Endothelial cell of umbilical vein (primary cell): ENCODE measurements at regions not wholly inside any gene's neighbourhood (a gene's known extent, or its start where the extent isn't known, plus 50 kb on each side); places are given as distances from the start of the nearest gene placed in this dataset.
A peak's percentile ranks its signal among the peaks of the same experiment; 100 is the strongest.

Experiments
- BruUV-seq: library from RNA; stranded (reverse); fragments of 400-500 nt; replicated peaks from 2 replicates; lab custom pipeline; 2021; lab: Mats Ljungman, UMichigan
- CTCF ChIA-PET: fragments of 300-600, 350-600 bp; sonication (Branson Sonifier 250); formaldehyde crosslinking; loops from one replicate; lab custom pipeline; 2021; ENCODE audit warnings: antibody characterized with exemption, inconsistent platforms; lab: Charles Lee
- POLR2A ChIA-PET: fragments of 300-600, 350-600 bp; sonication (Branson Sonifier 250); formaldehyde crosslinking; loops from one replicate; lab custom pipeline; 2021; ENCODE audit warnings: antibody characterized with exemption, inconsistent platforms; lab: Charles Lee
- DNase-seq: peaks from one replicate; pipeline ENCODE4 v3.0.0-alpha.2; 2011; ENCODE audit warnings: low read depth, low spot score
- FAIRE-seq: peaks from 2 replicates; lab custom pipeline; 2011; peaks lifted over from hg19 to GRCh38; lab: Jason Lieb, UNC
- H2AFZ ChIP-seq: 2 replicates; pipeline ENCODE4 v1.6.0; 2012; ENCODE audit warnings: low read depth, low read length, control low read depth, inconsistent platforms
- H3K27ac ChIP-seq: 2 replicates; pipeline ENCODE4 v1.5.1; 2011; ENCODE audit warnings: low read depth, mild to moderate bottlenecking, control low read depth, low read length, moderate library complexity; ENCODE audit not compliant: insufficient read depth
- H3K27me3 ChIP-seq, 2 experiments: 2 replicates each; pipeline versions ENCODE4 v1.6.0 to v1.6.1; 2011; ENCODE audit warnings: low read length in 2 of 2, mixed read lengths in 1 of 2; ENCODE audit not compliant: control insufficient read depth in 2 of 2, insufficient read depth in 2 of 2
- H3K36me3 ChIP-seq, 2 experiments: 2 replicates in 1 of 2; 3 replicates in 1 of 2; pipeline ENCODE4 v1.5.1; 2011; ENCODE audit warnings: low read length in 2 of 2, mild to moderate bottlenecking in 1 of 2, moderate library complexity in 1 of 2; ENCODE audit not compliant: control insufficient read depth in 2 of 2, insufficient read depth in 2 of 2; ENCODE audit errors: extremely low read depth in 1 of 2
- H3K4me1 ChIP-seq: 3 replicates; pipeline ENCODE4 v1.5.1; 2011; ENCODE audit warnings: mild to moderate bottlenecking, low read length; ENCODE audit not compliant: control insufficient read depth, insufficient read depth; ENCODE audit errors: extremely low read depth
- H3K4me2 ChIP-seq: 2 replicates; pipeline ENCODE4 v1.6.1; 2011; ENCODE audit warnings: low read length, control low read depth, mixed read lengths; ENCODE audit not compliant: insufficient read depth
- H3K4me3 ChIP-seq, 3 experiments: fragments of 200-600 bp in 1 of 3; sonication (generic), shearing (Covaris generic) in 1 of 3; replicated peaks in 1 of 3; 2 replicates each; pipeline ENCODE4 v1.5.1; 2011 to 2016; ENCODE audit warnings: control low read depth in 3 of 3, low read length in 3 of 3, mild to moderate bottlenecking in 2 of 3, inconsistent platforms in 1 of 3, low read depth in 1 of 3, moderate library complexity in 1 of 3; ENCODE audit not compliant: insufficient read depth in 1 of 3
- H3K79me2 ChIP-seq: 2 replicates; pipeline ENCODE4 v1.6.0; 2012; ENCODE audit warnings: low read length, inconsistent platforms; ENCODE audit not compliant: control insufficient read depth, insufficient read depth
- H3K9ac ChIP-seq: replicated peaks from 2 replicates; pipeline ENCODE3; 2011; ENCODE audit warnings: low read length, control low read depth; ENCODE audit not compliant: insufficient read depth; ENCODE audit errors: extremely low read depth
- H3K9me1 ChIP-seq: replicated peaks from 3 replicates; pipeline ENCODE4 v1.6.0; 2011; ENCODE audit warnings: mild to moderate bottlenecking, low read length; ENCODE audit not compliant: control insufficient read depth, insufficient read depth; ENCODE audit errors: extremely low read depth
- H3K9me3 ChIP-seq: replicated peaks from 2 replicates; pipeline ENCODE4 v1.5.1; 2012; ENCODE audit warnings: low read length, inconsistent platforms; ENCODE audit not compliant: control insufficient read depth, insufficient read depth
- H4K20me1 ChIP-seq: replicated peaks from 2 replicates; pipeline ENCODE3; 2011; ENCODE audit warnings: mild to moderate bottlenecking, low read length; ENCODE audit not compliant: control insufficient read depth, insufficient read depth; ENCODE audit errors: extremely low read depth
- CTCF ChIP-seq, 2 donors: IDR thresholded peaks; 1 replicate in 1 of 2; 2 replicates in 1 of 2; pipeline ENCODE4 v1.5.1; 2011; ENCODE audit warnings: low read length in 2 of 2, mild to moderate bottlenecking in 2 of 2, moderate library complexity in 2 of 2, control low read depth in 1 of 2, inconsistent platforms in 1 of 2, low read depth in 1 of 2; ENCODE audit not compliant: insufficient read depth in 1 of 2; ENCODE audit errors: extremely low read depth in 1 of 2
- FOS ChIP-seq: IDR thresholded peaks from 2 replicates; pipeline ENCODE4 v1.6.1; 2011; ENCODE audit warnings: mild to moderate bottlenecking, low read length, moderate library complexity, borderline replicate concordance; ENCODE audit not compliant: insufficient read depth
- GATA2 ChIP-seq: IDR thresholded peaks from 2 replicates; pipeline ENCODE4 v1.7.0; 2011; ENCODE audit warnings: low read depth, mild to moderate bottlenecking, moderate library complexity, mixed read lengths, low read length; ENCODE audit not compliant: insufficient read length, insufficient read depth
- JUN ChIP-seq: IDR thresholded peaks from 2 replicates; pipeline ENCODE4 v1.6.1; 2011; ENCODE audit warnings: borderline replicate concordance, low read depth; ENCODE audit not compliant: insufficient read length, insufficient read depth
- MAX ChIP-seq: IDR thresholded peaks from 2 replicates; pipeline ENCODE4 v1.6.1; 2011; ENCODE audit not compliant: insufficient read depth, insufficient read length
- POLR2A ChIP-seq: IDR thresholded peaks from 2 replicates; pipeline ENCODE4 v1.6.1; 2012; ENCODE audit warnings: low read depth, mild to moderate bottlenecking, control low read depth, low read length
- POLR2AphosphoS5 ChIP-seq: IDR thresholded peaks from 2 replicates; pipeline ENCODE4 v1.6.1; 2012; ENCODE audit warnings: low read depth, mild to moderate bottlenecking, control low read depth, low read length, moderate library complexity; ENCODE audit not compliant: insufficient read depth
- dilution Hi-C: fragments of 300-500 bp; cut with MboI; formaldehyde crosslinking; loops from one replicate; pipeline ENCODE4 v1.15.0; 2019; ENCODE audit warnings: low sequenced_read_pairs; ENCODE audit not compliant: extremely low pct_ligation_motif_present
- intact Hi-C: fragments of 100-400 bp; cut with micrococcal nuclease; formaldehyde crosslinking; loops from one replicate; pipeline ENCODE4 v1.10.0; 2022

GRCh38 chr18:6624271-6624660 is 105.2 kb upstream of the ARHGAP28 start:
- Histone ChIP-seq H3K4me3 (no peak overlapping the region), H3K9ac (no peak overlapping the region), H3K27ac (no peak overlapping the region), H3K79me2 (no peaks in the 10 kb centered on the region), H3K9me1 (no peaks in the 10 kb centered on the region), H3K27me3 (no peaks in the 10 kb centered on the region), H3K36me3 (no peaks in the 10 kb centered on the region), H3K9me3 (no peaks in the 10 kb centered on the region), H3K4me1 (no peaks in the 10 kb centered on the region), H3K4me2 (no peak overlapping the region), H2AFZ (no peak overlapping the region), H4K20me1 (no peaks in the 10 kb centered on the region)
- TF ChIP-seq POLR2AphosphoS5 (no peak), CTCF (IDR thresholded peaks at IDR 0.05; ENCODE audit: extremely low read depth in 1 of 2, insufficient read depth in 1 of 2, low read depth in 1 of 2, low read length in 2 of 2) (no peak), FOS (no peak), GATA2 (no peak), JUN (no peak), MAX (no peak), POLR2A (no peak)
- no TSS peak for BruUV-seq
- no peak for FAIRE-seq
- intact Hi-C loops (no loop called here), dilution Hi-C loops (no loop called here)
- peak; percentile 63 for DNase-seq
- CTCF ChIA-PET: interaction anchor here (2.2 kb wide), 1 partner anchor 262 kb away, joined by 8 read pairs; no protein-coding TSS in a partner anchor
- POLR2A ChIA-PET: no interaction called here
